IMR-90 (cell line): ENCODE measurements at regions not wholly inside any gene's neighbourhood (a gene's known extent, or its start where the extent isn't known, plus 50 kb on each side); places are given as distances from the start of the nearest gene placed in this dataset.
A peak's percentile ranks its signal among the peaks of the same experiment; 100 is the strongest.

ENCODE experiments used
- ATAC-seq: fragments of 200-7000 bp; cut with Tn5 transposase; 2 replicates; pipeline ENCODE4 v1.9.1; 2020; ENCODE audit warnings: low read depth, mild to moderate bottlenecking, moderate library complexity
- BruUV-seq: library from RNA; stranded (reverse); fragments of 400-500 nt; replicated peaks from 2 replicates; lab custom pipeline; 2021; lab: Mats Ljungman, UMichigan
- CTCF ChIA-PET: fragments of 300-600 bp; formaldehyde crosslinking; extraction: SDS; loops from one replicate; lab custom pipeline; 2021; ENCODE audit warnings: antibody characterized with exemption; lab: Yijun Ruan, JAX
- POLR2A ChIA-PET: fragments of 300-600 bp; sonication (Branson Sonifier 250); formaldehyde crosslinking; loops from one replicate; lab custom pipeline; 2022; ENCODE audit warnings: antibody characterized with exemption; ENCODE audit not compliant: unreplicated experiment; lab: Charles Lee
- DNase-seq: peaks from one replicate; pipeline ENCODE4 v3.0.0; 2013
- H2AFZ ChIP-seq: replicated peaks from 2 replicates; pipeline ENCODE3; 2013; ENCODE audit warnings: low read length, mild to moderate bottlenecking; ENCODE audit not compliant: poor library complexity
- H2AK5ac ChIP-seq: 2 replicates; pipeline ENCODE4 v1.6.1; 2013; ENCODE audit warnings: low read depth, low read length, inconsistent platforms
- H2AK9ac ChIP-seq: replicated peaks from 2 replicates; pipeline ENCODE3; 2013; ENCODE audit warnings: mild to moderate bottlenecking, low read depth, low read length, moderate library complexity; ENCODE audit not compliant: poor library complexity
- H2BK120ac ChIP-seq: 2 replicates; pipeline ENCODE4 v1.6.1; 2013; ENCODE audit warnings: low read depth, low read length, inconsistent platforms
- H2BK15ac ChIP-seq: 3 replicates; pipeline ENCODE4 v1.6.1; 2013; ENCODE audit warnings: low read depth, low read length, inconsistent platforms
- H2BK20ac ChIP-seq: 2 replicates; pipeline ENCODE4 v1.6.1; 2013; ENCODE audit warnings: low read depth, mild to moderate bottlenecking, inconsistent platforms, low read length, moderate library complexity
- H2BK5ac ChIP-seq: 2 replicates; pipeline ENCODE4 v1.6.1; 2013; ENCODE audit warnings: mild to moderate bottlenecking, low read depth, low read length, inconsistent platforms; ENCODE audit not compliant: poor library complexity, severe bottlenecking
- H3K14ac ChIP-seq: replicated peaks from 2 replicates; pipeline ENCODE4 v1.6.1; 2013; ENCODE audit warnings: low read depth, low read length, inconsistent platforms
- H3K18ac ChIP-seq: 2 replicates; pipeline ENCODE4 v1.6.1; 2013; ENCODE audit warnings: low read depth, low read length, control low read depth
- H3K23ac ChIP-seq: 2 replicates; pipeline ENCODE4 v1.6.1; 2013; ENCODE audit warnings: low read depth, low read length, inconsistent platforms
- H3K27ac ChIP-seq: 2 replicates; pipeline ENCODE4 v1.5.1; 2013; ENCODE audit warnings: mild to moderate bottlenecking, control low read depth, low read length; ENCODE audit not compliant: insufficient read depth
- H3K27me3 ChIP-seq: 2 replicates; pipeline ENCODE4 v1.6.1; 2013; ENCODE audit warnings: low read length; ENCODE audit not compliant: control insufficient read depth, insufficient read depth
- H3K36me3 ChIP-seq: 2 replicates; pipeline ENCODE4 v1.6.1; 2013; ENCODE audit warnings: low read length, mixed read lengths; ENCODE audit not compliant: control insufficient read depth, insufficient read depth
- H3K4ac ChIP-seq: 2 replicates; pipeline ENCODE4 v1.6.1; 2013; ENCODE audit warnings: low read depth, low read length, inconsistent platforms
- H3K4me1 ChIP-seq: 2 replicates; pipeline ENCODE4 v1.6.1; 2013; ENCODE audit warnings: low read length, mixed read lengths; ENCODE audit not compliant: control insufficient read depth, insufficient read depth
- H3K4me2 ChIP-seq: 2 replicates; pipeline ENCODE4 v1.6.1; 2013; ENCODE audit warnings: low read depth, mild to moderate bottlenecking, control low read depth, low read length, moderate library complexity
- H3K4me3 ChIP-seq: 2 replicates; pipeline ENCODE4 v1.5.1; 2013; ENCODE audit warnings: low read depth, mild to moderate bottlenecking, control low read depth, low read length, moderate library complexity; ENCODE audit not compliant: insufficient read depth
- H3K56ac ChIP-seq: 2 replicates; pipeline ENCODE4 v1.6.1; 2013; ENCODE audit warnings: low read length, inconsistent platforms; ENCODE audit not compliant: insufficient read depth; ENCODE audit errors: extremely low read depth
- H3K79me1 ChIP-seq, 2 experiments: 2 replicates each; pipeline ENCODE4 v1.6.1; 2013; ENCODE audit warnings: low read length in 2 of 2, inconsistent platforms in 1 of 2, low read depth in 1 of 2
- H3K9ac ChIP-seq: 2 replicates; pipeline ENCODE4 v1.6.1; 2013; ENCODE audit warnings: low read depth, low read length, control low read depth
- H3K9me1 ChIP-seq: 2 replicates; pipeline ENCODE4 v1.6.1; 2013; ENCODE audit warnings: low read length, inconsistent platforms; ENCODE audit not compliant: insufficient read depth
- H3K9me3 ChIP-seq: 2 replicates; pipeline ENCODE4 v1.6.1; 2013; ENCODE audit warnings: low read length; ENCODE audit not compliant: control insufficient read depth, insufficient read depth
- H4K20me1 ChIP-seq: 2 replicates; pipeline ENCODE4 v1.6.1; 2013; ENCODE audit warnings: low read length, inconsistent platforms; ENCODE audit not compliant: insufficient read depth
- H4K5ac ChIP-seq: 2 replicates; pipeline ENCODE4 v1.6.1; 2013; ENCODE audit warnings: mild to moderate bottlenecking, low read depth, low read length, control low read depth
- H4K8ac ChIP-seq, 2 experiments: 2 replicates each; pipeline ENCODE4 v1.6.1; 2013; ENCODE audit warnings: low read depth in 2 of 2, low read length in 2 of 2, control low read depth in 1 of 2, inconsistent platforms in 1 of 2
- H4K91ac ChIP-seq: 2 replicates; pipeline ENCODE4 v1.6.1; 2013; ENCODE audit warnings: low read depth, low read length, inconsistent platforms; ENCODE audit not compliant: insufficient read depth
- CEBPB ChIP-seq: IDR thresholded peaks from 2 replicates; pipeline ENCODE4 v1.6.1; 2012; ENCODE audit warnings: low read depth, low read length, improper control_type of control experiment
- FOS ChIP-seq: fragments of 150-350 bp; IDR thresholded peaks from 2 replicates; pipeline ENCODE4 v1.6.1; 2016; ENCODE audit warnings: low read depth, low read length
- MAFK ChIP-seq: IDR thresholded peaks from 2 replicates; pipeline ENCODE4 v1.6.1; 2012; ENCODE audit warnings: low read depth, low read length, improper control_type of control experiment
- MAZ ChIP-seq: IDR thresholded peaks from 2 replicates; pipeline ENCODE4 v1.6.1; 2012; ENCODE audit warnings: low read depth, mild to moderate bottlenecking, low read length, improper control_type of control experiment, moderate library complexity, borderline replicate concordance
- RFX5 ChIP-seq: IDR thresholded peaks from 2 replicates; pipeline ENCODE4 v1.8.0; 2012; ENCODE audit warnings: low read depth, mild to moderate bottlenecking, low read length, moderate library complexity
- WGBS, 2 experiments: methylation state at CpG; one replicate each; pipeline versions ENCODE4 v1.1.5 to v1.1.7; 2013; ENCODE audit warnings: missing lambda C conversion rate in 2 of 2; ENCODE audit not compliant: insufficient read length in 1 of 2; ENCODE audit errors: extremely low coverage in 2 of 2; 5-methylcytosine and 5-hydroxymethylcytosine counted together
- dilution Hi-C: fragments of 300-500 bp; cut with HindIII; formaldehyde crosslinking; loops from one replicate; pipeline ENCODE4 v1.14.3; 2018; ENCODE audit warnings: low sequenced_read_pairs; ENCODE audit not compliant: unreplicated experiment
- in situ Hi-C: fragments of 300-500 bp; cut with MboI; formaldehyde crosslinking; loops from 3 replicates; pipeline ENCODE4 v1.14.3; 2019; ENCODE audit warnings: low sequenced_read_pairs, inconsistent platforms, mixed read lengths
- intact Hi-C: fragments of 100-400 bp; cut with micrococcal nuclease; formaldehyde crosslinking; loops from 2 replicates; pipeline ENCODE4 v1.10.0; 2022
- TF ChIP-seq, protein P1 (sequence below): fragments of 150-350 bp; IDR thresholded peaks from 2 replicates; pipeline ENCODE4 v1.6.1; 2016; ENCODE audit warnings: low read depth, mild to moderate bottlenecking, low read length, moderate library complexity, borderline replicate concordance
- TF ChIP-seq, protein P2 (sequence below): fragments of 150-350 bp; IDR thresholded peaks from 2 replicates; pipeline ENCODE4 v1.6.1; 2017; ENCODE audit warnings: mild to moderate bottlenecking, antibody characterized with exemption, low read length, low read depth

DNA sequence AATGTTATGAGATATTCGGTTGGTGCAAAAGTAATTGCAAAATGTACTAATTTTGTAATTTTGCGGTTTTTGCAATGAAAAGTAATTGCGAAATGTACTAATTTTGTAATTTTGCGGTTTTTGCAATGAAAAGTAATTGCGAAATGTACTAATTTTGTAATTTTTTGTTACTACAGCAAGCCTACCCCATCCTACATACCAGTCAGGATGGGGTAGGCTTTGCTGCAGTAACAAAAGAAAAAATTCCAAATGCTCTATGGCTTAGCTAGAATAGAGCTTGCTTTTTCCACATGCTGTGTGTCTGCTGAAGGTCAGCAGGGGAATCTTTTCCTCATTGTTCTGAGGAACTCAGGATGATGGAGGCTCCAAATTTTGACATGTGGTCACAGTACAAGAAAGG is 83.3 kb upstream of the GPRC5B start:
- H4K8ac ChIP-seq, result no peak overlapping the region
- POLR2A ChIA-PET, result no interaction called here
- no TSS peak for BruUV-seq
- no peaks in the 10 kb centered on the region for H3K9me1 ChIP-seq
- no peak overlapping the region for H2BK20ac ChIP-seq
- no peak overlapping the region for H3K4me2 ChIP-seq
- H2AFZ ChIP-seq, result no peak overlapping the region
- H3K4me3 ChIP-seq, result no peak overlapping the region
- no peaks in the 10 kb centered on the region for H3K36me3 ChIP-seq
- dilution Hi-C loops (no loop called here), intact Hi-C loops (no loop called here), in situ Hi-C loops (no loop called here)
- H3K79me1 ChIP-seq, result no peaks in the 10 kb centered on the region
- no peak overlapping the region for H3K18ac ChIP-seq
- no peak overlapping the region for H4K5ac ChIP-seq
- no peak overlapping the region for H3K56ac ChIP-seq
- H2BK15ac ChIP-seq, result no peak overlapping the region
- TF ChIP-seq CEBPB (peak; percentile 14; the same call in 1 of the 2 replicates), MAZ (no peak), RFX5 (no peak), MAFK (no peak), FOS (no peak)
- TF ChIP-seq, protein P1, sequence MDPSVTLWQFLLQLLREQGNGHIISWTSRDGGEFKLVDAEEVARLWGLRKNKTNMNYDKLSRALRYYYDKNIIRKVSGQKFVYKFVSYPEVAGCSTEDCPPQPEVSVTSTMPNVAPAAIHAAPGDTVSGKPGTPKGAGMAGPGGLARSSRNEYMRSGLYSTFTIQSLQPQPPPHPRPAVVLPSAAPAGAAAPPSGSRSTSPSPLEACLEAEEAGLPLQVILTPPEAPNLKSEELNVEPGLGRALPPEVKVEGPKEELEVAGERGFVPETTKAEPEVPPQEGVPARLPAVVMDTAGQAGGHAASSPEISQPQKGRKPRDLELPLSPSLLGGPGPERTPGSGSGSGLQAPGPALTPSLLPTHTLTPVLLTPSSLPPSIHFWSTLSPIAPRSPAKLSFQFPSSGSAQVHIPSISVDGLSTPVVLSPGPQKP, result no peak
- TF ChIP-seq, protein P2, sequence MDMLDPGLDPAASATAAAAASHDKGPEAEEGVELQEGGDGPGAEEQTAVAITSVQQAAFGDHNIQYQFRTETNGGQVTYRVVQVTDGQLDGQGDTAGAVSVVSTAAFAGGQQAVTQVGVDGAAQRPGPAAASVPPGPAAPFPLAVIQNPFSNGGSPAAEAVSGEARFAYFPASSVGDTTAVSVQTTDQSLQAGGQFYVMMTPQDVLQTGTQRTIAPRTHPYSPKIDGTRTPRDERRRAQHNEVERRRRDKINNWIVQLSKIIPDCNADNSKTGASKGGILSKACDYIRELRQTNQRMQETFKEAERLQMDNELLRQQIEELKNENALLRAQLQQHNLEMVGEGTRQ, result no peak
- H4K91ac ChIP-seq, result no peak overlapping the region
- no peaks in the 10 kb centered on the region for H3K27me3 ChIP-seq
- DNase-seq (no peak), ATAC-seq (no peak)
- H2AK9ac ChIP-seq, result no peak overlapping the region
- no peak overlapping the region for H2BK120ac ChIP-seq
- no peak overlapping the region for H3K9ac ChIP-seq
- H3K9me3 ChIP-seq, result no peaks in the 10 kb centered on the region
- no peaks in the 10 kb centered on the region for H3K4me1 ChIP-seq
- H3K14ac ChIP-seq, result no peak overlapping the region
- no peak overlapping the region for H2BK5ac ChIP-seq
- no peak overlapping the region for H2AK5ac ChIP-seq
- CTCF ChIA-PET, result no interaction called here
- H3K23ac ChIP-seq, result no peak overlapping the region
- no peaks in the 10 kb centered on the region for H4K20me1 ChIP-seq
- no peak overlapping the region for H3K4ac ChIP-seq
- no CpG with 5 or more reads among the region's 5 CpGs for WGBS, 2 experiments
- H3K27ac ChIP-seq, result no peak overlapping the region
